GM23338 (cell line): ENCODE measurements at regions not wholly inside any gene's neighbourhood (a gene's known extent, or its start where the extent isn't known, plus 50 kb on each side); places are given as distances from the start of the nearest gene placed in this dataset.

Experiments used
- ATAC-seq: fragments of 200-7000 bp; cut with Tn5 transposase; 3 replicates; pipeline ENCODE4 v1.9.1; 2020
- DNase-seq: peaks from one replicate; pipeline ENCODE4 v3.0.0-alpha.2; 2015; ENCODE audit warnings: low spot score
- H2AFZ ChIP-seq: fragments of 200-600 bp; sonication (generic); 2 replicates; pipeline ENCODE4 v1.8.0; 2016; ENCODE audit warnings: antibody characterized with exemption, mild to moderate bottlenecking, moderate library complexity
- H3F3A ChIP-seq: fragments of 200-600 bp; sonication (generic); replicated peaks from 2 replicates; pipeline ENCODE4 v1.8.0; 2017; ENCODE audit warnings: antibody characterized with exemption, mixed run types, low read depth
- H3K27ac ChIP-seq: fragments of 200-600 bp; sonication (generic); 2 replicates; pipeline ENCODE4 v1.6.1; 2016; ENCODE audit warnings: low read depth
- H3K27me3 ChIP-seq: fragments of 200-600 bp; sonication (generic); 2 replicates; pipeline ENCODE4 v1.8.0; 2016; ENCODE audit warnings: mild to moderate bottlenecking, mixed run types, moderate library complexity; ENCODE audit not compliant: insufficient read depth
- H3K36me3 ChIP-seq: fragments of 200-600 bp; sonication (generic); 2 replicates; pipeline ENCODE4 v1.8.0; 2016; ENCODE audit warnings: mild to moderate bottlenecking; ENCODE audit not compliant: insufficient read depth
- H3K4me1 ChIP-seq: fragments of 200-600 bp; sonication (generic); 2 replicates; pipeline ENCODE4 v1.8.0; 2016; ENCODE audit warnings: mild to moderate bottlenecking, moderate library complexity; ENCODE audit not compliant: insufficient read depth
- H3K4me2 ChIP-seq: fragments of 200-600 bp; sonication (generic); 2 replicates; pipeline ENCODE4 v1.7.1; 2017; ENCODE audit warnings: mixed run types
- H3K4me3 ChIP-seq: fragments of 200-600 bp; sonication (generic); 2 replicates; pipeline ENCODE4 v1.6.1; 2016; ENCODE audit warnings: mixed run types
- H3K79me2 ChIP-seq: fragments of 200-600 bp; sonication (generic); replicated peaks from 2 replicates; pipeline ENCODE4 v1.8.0; 2017; ENCODE audit warnings: mild to moderate bottlenecking; ENCODE audit not compliant: insufficient read depth
- H3K9me2 ChIP-seq: fragments of 200-600 bp; sonication (generic); 2 replicates; pipeline ENCODE4 v1.8.0; 2017; ENCODE audit not compliant: insufficient read depth
- H4K20me1 ChIP-seq: fragments of 200-600 bp; sonication (generic); replicated peaks from 2 replicates; pipeline ENCODE4 v1.8.0; 2017; ENCODE audit warnings: mild to moderate bottlenecking; ENCODE audit not compliant: insufficient read depth
- H3K27ac Mint-ChIP-seq: 2 replicates; pipeline ENCODE4 v1.8.0; 2020; ENCODE audit warnings: inconsistent platforms, mild to moderate bottlenecking, moderate library complexity, mixed read lengths
- H3K27me3 Mint-ChIP-seq: 3 replicates; pipeline ENCODE4 v1.8.0; 2022; ENCODE audit warnings: low read depth, mild to moderate bottlenecking, moderate library complexity, mixed read lengths, inconsistent platforms; ENCODE audit not compliant: insufficient read depth, poor library complexity
- H3K36me3 Mint-ChIP-seq: 3 replicates; pipeline ENCODE4 v1.8.0; 2021; ENCODE audit warnings: low read depth, mild to moderate bottlenecking, inconsistent platforms, moderate library complexity, mixed read lengths
- H3K4me1 Mint-ChIP-seq: 3 replicates; pipeline ENCODE4 v1.8.0; 2020; ENCODE audit warnings: mild to moderate bottlenecking, inconsistent platforms, mixed read lengths
- H3K4me3 Mint-ChIP-seq: 3 replicates; pipeline ENCODE4 v1.8.0; 2021; ENCODE audit warnings: moderate library complexity, mild to moderate bottlenecking, inconsistent platforms, mixed read lengths
- H3K9me3 Mint-ChIP-seq: 3 replicates; pipeline ENCODE4 v1.8.0; 2020; ENCODE audit warnings: moderate library complexity, mild to moderate bottlenecking, inconsistent platforms, mixed read lengths
- CREB1 ChIP-seq: fragments of 250-450 bp; sonication (Bioruptor Pico); IDR thresholded peaks from 2 replicates; pipeline ENCODE4 v1.5.0; 2020; ENCODE audit warnings: low read depth, mild to moderate bottlenecking, moderate library complexity
- CTCF ChIP-seq, 2 experiments: fragments of 200-600 bp in 1 of 2; sonication (generic) in 1 of 2; conservative IDR thresholded peaks; 2 replicates each; pipeline versions ENCODE4 v1.5.1 to v1.6.1; 2016 to 2017; ENCODE audit warnings: antibody characterized with exemption in 2 of 2, low read depth in 2 of 2, mild to moderate bottlenecking in 2 of 2, moderate library complexity in 1 of 2
- ETS1 ChIP-seq: IDR thresholded peaks from 2 replicates; pipeline ENCODE4 v1.6.1; 2016; ENCODE audit warnings: antibody characterized with exemption
- EZH2 ChIP-seq: fragments of 200-600 bp; sonication (generic); IDR thresholded peaks from one replicate; pipeline ENCODE4 v1.8.0; 2017; ENCODE audit warnings: antibody characterized with exemption, mild to moderate bottlenecking, low read depth; ENCODE audit not compliant: unreplicated experiment
- EZH2phosphoT487 ChIP-seq: fragments of 200-600 bp; sonication (generic); IDR thresholded peaks from one replicate; pipeline ENCODE4 v1.8.1; 2018; ENCODE audit warnings: antibody characterized with exemption; ENCODE audit not compliant: unreplicated experiment
- NANOG ChIP-seq: IDR thresholded peaks from 2 replicates; pipeline ENCODE4 v1.6.1; 2016; ENCODE audit warnings: antibody characterized with exemption, borderline replicate concordance
- POLR2AphosphoS5 ChIP-seq: IDR thresholded peaks from 2 replicates; pipeline ENCODE4 v1.6.1; 2016; ENCODE audit warnings: antibody characterized with exemption, low read depth
- STAT1 ChIP-seq: IDR thresholded peaks from one replicate; pipeline ENCODE4 v1.6.1; 2016; ENCODE audit warnings: antibody characterized with exemption; ENCODE audit not compliant: unreplicated experiment
- ZNF114 ChIP-seq: fragments of 250-450 bp; sonication (Bioruptor Pico); IDR thresholded peaks from 2 replicates; pipeline ENCODE4 v1.5.0; 2020; ENCODE audit warnings: mild to moderate bottlenecking, moderate library complexity
- ZNF331 ChIP-seq: fragments of 250-450 bp; sonication (Bioruptor Pico); IDR thresholded peaks from 2 replicates; pipeline ENCODE4 v1.5.0; 2020; ENCODE audit warnings: low read depth, mild to moderate bottlenecking, moderate library complexity
- ZNF462 ChIP-seq: fragments of 250-450 bp; sonication (Bioruptor Pico); IDR thresholded peaks from 2 replicates; pipeline ENCODE4 v1.5.0; 2020; ENCODE audit warnings: mild to moderate bottlenecking, moderate library complexity

DNA sequence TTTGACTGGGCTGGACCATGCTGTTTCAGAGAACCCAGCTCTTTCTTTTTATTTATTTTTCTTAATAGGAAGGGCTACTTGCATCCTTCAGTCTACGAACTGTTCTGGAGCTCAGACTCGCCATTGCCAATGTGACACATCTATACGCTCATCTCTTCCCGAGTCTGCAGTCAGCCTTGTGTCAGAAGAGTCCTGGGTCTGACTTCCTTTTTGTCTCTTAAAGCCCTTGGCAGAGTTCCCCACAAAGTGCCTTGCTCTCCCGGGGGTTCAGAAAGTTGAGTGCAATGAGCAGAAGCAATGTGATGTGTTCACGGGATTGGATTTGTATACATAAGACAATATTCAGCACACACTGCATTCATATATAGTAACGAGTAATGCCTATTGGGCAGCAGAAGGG, 140.4 kb downstream of the ATPSCKMT start (continued):
- no peak for TF ChIP-seq CTCF (conservative IDR thresholded peaks at IDR 0.05; ENCODE audit: low read depth in 2 of 2)

GRCh38 chr5:10106806-10107205, 142.9 kb downstream of the ATPSCKMT start:
- H3K9me2 ChIP-seq = no peaks in the 10 kb centered on the region
- H3K36me3 ChIP-seq = no peaks in the 10 kb centered on the region
- H3K79me2 ChIP-seq = no peaks in the 10 kb centered on the region
- H3K27me3 ChIP-seq = no peaks in the 10 kb centered on the region
- H3K27me3 Mint-ChIP-seq = peaks cover 13% of the 10 kb centered on the region
- H2AFZ ChIP-seq = no peak overlapping the region
- peaks cover 12% of the 10 kb centered on the region for H3K9me3 Mint-ChIP-seq
- peaks cover 40% of the 10 kb centered on the region for H3K4me1 Mint-ChIP-seq
- 0 out of 2 replicates have a peak, but pooled peaks cover 2% of the 10 kb centered on the region for H3F3A ChIP-seq
- peaks cover 13% of the 10 kb centered on the region for H3K4me1 ChIP-seq
- no peak overlapping the region for H3K27ac ChIP-seq
- H4K20me1 ChIP-seq = no peaks in the 10 kb centered on the region
- no peak overlapping the region for H3K27ac Mint-ChIP-seq
- H3K4me3 Mint-ChIP-seq = no peak overlapping the region
- H3K36me3 Mint-ChIP-seq = peaks cover 17% of the 10 kb centered on the region
- DNase-seq = no peak
- H3K4me2 ChIP-seq = no peak overlapping the region
- no peak for ATAC-seq
- H3K4me3 ChIP-seq = no peak overlapping the region
- TF ChIP-seq POLR2AphosphoS5 (no peak), EZH2 (no peak), CREB1 (CRISPR knock-in tag) (no peak), ETS1 (no peak), ZNF331 (CRISPR knock-in tag) (no peak), EZH2phosphoT487 (no peak), STAT1 (no peak), ZNF114 (CRISPR knock-in tag) (no peak), NANOG (no peak), ZNF462 (CRISPR knock-in tag) (no peak), CTCF (conservative IDR thresholded peaks at IDR 0.05; ENCODE audit: low read depth in 2 of 2) (no peak)
